Peyer's patch (tissue), 4 donors: ENCODE measurements at regions not wholly inside any gene's neighbourhood (a gene's known extent, or its start where the extent isn't known, plus 50 kb on each side); places are given as distances from the start of the nearest gene placed in this dataset.
A peak's percentile ranks its signal among the peaks of the same experiment; 100 is the strongest.

Experiments
- DNase-seq, 3 donors: peaks; one replicate each; pipeline ENCODE4 v3.0.0-alpha.2; 2017 to 2019
- H3K27ac ChIP-seq, 4 donors: fragments of 200-600 bp; sonication (generic); one replicate each; pipeline ENCODE4 v1.5.1; 2016 to 2019
- H3K27me3 ChIP-seq, 2 donors: fragments of 200-600 bp; sonication (generic); one replicate each; pipeline ENCODE4 v1.5.1; 2019
- H3K36me3 ChIP-seq, 3 donors: fragments of 200-600 bp; sonication (generic); one replicate each; pipeline ENCODE4 v1.5.1; 2016 to 2019
- H3K4me1 ChIP-seq, 4 donors: fragments of 200-600 bp; sonication (generic); one replicate each; pipeline ENCODE4 v1.5.1; 2016 to 2019
- H3K4me3 ChIP-seq, 4 donors: fragments of 200-600 bp; sonication (generic); 1 replicate in 3 of 4; 2 replicates in 1 of 4; pipeline ENCODE4 v1.5.1; 2016 to 2019; ENCODE audit warnings: mild to moderate bottlenecking in 1 of 4
- H3K9me3 ChIP-seq, 4 donors: fragments of 200-600 bp; sonication (generic); one replicate each; pipeline ENCODE4 v1.5.1; 2016 to 2019; ENCODE audit warnings: mild to moderate bottlenecking in 1 of 4
- POLR2A ChIP-seq, 2 donors: fragments of 450-650 bp; IDR thresholded peaks; one replicate each; pipeline ENCODE4 v1.5.1; 2017; ENCODE audit warnings: antibody characterized with exemption in 2 of 2, mild to moderate bottlenecking in 2 of 2, moderate library complexity in 2 of 2
- TF ChIP-seq, protein P1 (sequence below), 6 experiments: fragments of 450-650 bp in 4 of 6; fragments of 200-600 bp in 2 of 6; sonication (generic) in 1 of 6; IDR thresholded peaks; one replicate each; pipeline ENCODE4 v1.5.1; 2017 to 2019; ENCODE audit warnings: antibody characterized with exemption in 6 of 6, mild to moderate bottlenecking in 3 of 6, moderate library complexity in 1 of 6

DNA sequence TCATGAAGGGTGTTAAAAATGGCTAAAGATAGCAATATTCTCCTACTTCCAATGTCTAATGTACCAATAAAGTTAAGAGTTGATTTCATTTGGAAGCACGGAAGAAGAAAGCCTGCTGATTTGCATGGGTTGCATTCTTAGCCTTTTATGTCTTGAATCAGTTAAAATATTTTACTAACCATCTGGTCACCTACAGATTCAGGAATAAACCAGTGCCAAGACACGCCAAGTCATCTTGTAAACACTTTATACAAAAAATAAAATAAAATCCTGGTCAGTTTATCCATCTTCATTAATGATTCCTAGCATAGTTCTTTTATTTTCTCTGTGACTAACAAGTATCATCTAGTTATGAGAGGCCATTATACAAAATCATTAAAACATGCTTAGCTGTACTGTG is 1031.6 kb upstream of the WWC1 start:
- Histone ChIP-seq H3K27me3 (no peaks in the 10 kb centered on the region), H3K27ac (no peak overlapping the region), H3K4me1 (no peaks in the 10 kb centered on the region), H3K9me3 (no peaks in the 10 kb centered on the region), H3K36me3 (no peaks in the 10 kb centered on the region), H3K4me3 (no peak overlapping the region)
- TF ChIP-seq POLR2A (IDR thresholded peaks at IDR 0.05): no peak
- TF ChIP-seq, protein P1, sequence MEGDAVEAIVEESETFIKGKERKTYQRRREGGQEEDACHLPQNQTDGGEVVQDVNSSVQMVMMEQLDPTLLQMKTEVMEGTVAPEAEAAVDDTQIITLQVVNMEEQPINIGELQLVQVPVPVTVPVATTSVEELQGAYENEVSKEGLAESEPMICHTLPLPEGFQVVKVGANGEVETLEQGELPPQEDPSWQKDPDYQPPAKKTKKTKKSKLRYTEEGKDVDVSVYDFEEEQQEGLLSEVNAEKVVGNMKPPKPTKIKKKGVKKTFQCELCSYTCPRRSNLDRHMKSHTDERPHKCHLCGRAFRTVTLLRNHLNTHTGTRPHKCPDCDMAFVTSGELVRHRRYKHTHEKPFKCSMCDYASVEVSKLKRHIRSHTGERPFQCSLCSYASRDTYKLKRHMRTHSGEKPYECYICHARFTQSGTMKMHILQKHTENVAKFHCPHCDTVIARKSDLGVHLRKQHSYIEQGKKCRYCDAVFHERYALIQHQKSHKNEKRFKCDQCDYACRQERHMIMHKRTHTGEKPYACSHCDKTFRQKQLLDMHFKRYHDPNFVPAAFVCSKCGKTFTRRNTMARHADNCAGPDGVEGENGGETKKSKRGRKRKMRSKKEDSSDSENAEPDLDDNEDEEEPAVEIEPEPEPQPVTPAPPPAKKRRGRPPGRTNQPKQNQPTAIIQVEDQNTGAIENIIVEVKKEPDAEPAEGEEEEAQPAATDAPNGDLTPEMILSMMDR (IDR thresholded peaks at IDR 0.05): no peak
- no peak for DNase-seq

DNA sequence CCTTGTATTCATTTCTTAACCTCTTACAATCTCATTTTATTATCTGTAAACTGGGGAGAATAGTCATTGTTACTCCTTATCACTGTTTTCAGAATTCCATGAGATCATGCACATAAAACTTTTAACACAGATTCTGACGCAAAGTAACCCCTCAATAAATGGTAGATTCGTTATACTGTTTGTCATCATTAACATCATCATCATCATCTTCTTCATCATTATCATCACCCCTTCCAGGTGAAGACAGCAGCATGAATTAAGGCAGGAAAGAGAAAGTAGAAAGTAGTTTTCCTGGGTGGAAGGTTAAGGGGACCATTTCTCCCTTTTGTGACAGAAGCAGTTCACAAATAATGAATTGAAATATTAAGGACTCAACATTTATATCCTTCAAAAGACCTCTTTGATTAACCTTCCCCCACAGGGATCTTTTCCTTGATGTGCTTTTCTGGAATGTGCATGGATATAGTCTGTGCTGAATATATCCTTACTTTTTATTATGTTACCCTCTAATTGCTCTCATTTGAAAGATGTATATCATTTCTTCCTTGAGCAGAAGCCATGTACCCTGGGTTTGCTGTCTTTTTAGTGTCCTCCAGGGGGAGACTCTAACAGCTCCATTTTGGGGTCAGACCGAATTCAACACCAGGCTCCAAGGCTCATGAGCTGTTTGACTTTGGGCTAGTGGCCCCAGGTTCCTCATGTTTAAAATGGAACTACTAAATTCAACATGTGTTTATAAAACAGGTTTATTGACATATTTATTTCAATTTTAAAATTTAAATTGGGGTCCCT is 1029.9 kb upstream of the WWC1 start:
- Histone ChIP-seq H3K27ac (no peak overlapping the region), H3K9me3 (no peaks in the 10 kb centered on the region), H3K4me3 (no peak overlapping the region), H3K27me3 (no peaks in the 10 kb centered on the region), H3K36me3 (no peaks in the 10 kb centered on the region), H3K4me1 (no peaks in the 10 kb centered on the region)
- TF ChIP-seq, protein P1 (IDR thresholded peaks at IDR 0.05): peak in 3 of 6 experiments; percentile 10 to 20 (median 17)
- TF ChIP-seq POLR2A (IDR thresholded peaks at IDR 0.05): no peak
- DNase-seq: no peak

DNA sequence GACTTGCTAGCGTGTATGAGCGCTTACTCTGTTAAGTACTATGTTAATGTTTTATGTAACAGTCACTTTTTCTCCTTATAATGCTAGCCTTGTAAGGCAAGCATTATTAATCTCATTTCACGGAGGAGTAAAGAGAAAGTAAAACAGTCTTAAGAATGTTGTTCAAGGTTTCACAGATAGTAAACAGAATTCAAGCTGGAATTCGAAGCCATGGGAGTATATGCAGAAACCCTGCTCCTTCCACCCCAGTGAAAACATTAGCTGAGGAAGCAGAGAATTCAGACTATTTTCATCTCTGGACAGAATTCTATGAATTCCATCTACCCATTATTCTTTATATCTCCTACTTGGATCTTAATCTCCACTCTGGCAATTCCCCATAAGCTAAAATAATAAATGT is 1028.3 kb upstream of the WWC1 start:
- TF ChIP-seq, protein P1 (IDR thresholded peaks at IDR 0.05): no peak
- TF ChIP-seq POLR2A (IDR thresholded peaks at IDR 0.05): no peak
- H3K36me3 ChIP-seq: no peaks in the 10 kb centered on the region
- H3K4me3 ChIP-seq: no peak overlapping the region
- H3K4me1 ChIP-seq: no peaks in the 10 kb centered on the region
- H3K27ac ChIP-seq: no peak overlapping the region
- no peaks in the 10 kb centered on the region for H3K9me3 ChIP-seq
- no peak for DNase-seq
- no peaks in the 10 kb centered on the region for H3K27me3 ChIP-seq

DNA sequence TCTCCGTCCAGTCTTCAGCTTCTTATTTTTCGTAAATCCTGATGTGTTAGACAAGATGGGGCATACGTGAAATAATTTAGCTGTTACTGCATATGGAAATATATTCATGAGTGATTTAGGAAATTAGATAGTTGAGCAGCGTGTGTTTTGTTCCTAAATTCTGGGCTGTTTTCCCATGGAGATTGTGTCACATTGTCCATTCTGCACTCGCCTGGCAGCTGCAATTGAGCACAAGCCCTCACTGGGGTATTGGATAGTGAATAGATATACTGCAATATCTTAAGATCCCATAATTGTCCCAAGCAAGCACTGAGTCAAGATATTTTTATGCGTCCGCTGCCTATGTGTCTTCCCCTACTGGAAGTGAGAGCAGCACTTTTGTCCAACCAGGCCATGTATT is 1027.1 kb upstream of the WWC1 start:
- Histone ChIP-seq H3K9me3 (no peaks in the 10 kb centered on the region), H3K4me1 (no peaks in the 10 kb centered on the region), H3K27me3 (no peaks in the 10 kb centered on the region), H3K27ac (no peak overlapping the region), H3K4me3 (no peak overlapping the region), H3K36me3 (no peaks in the 10 kb centered on the region)
- TF ChIP-seq, protein P1 (IDR thresholded peaks at IDR 0.05): no peak
- no peak for TF ChIP-seq POLR2A (IDR thresholded peaks at IDR 0.05)
- DNase-seq: no peak

DNA sequence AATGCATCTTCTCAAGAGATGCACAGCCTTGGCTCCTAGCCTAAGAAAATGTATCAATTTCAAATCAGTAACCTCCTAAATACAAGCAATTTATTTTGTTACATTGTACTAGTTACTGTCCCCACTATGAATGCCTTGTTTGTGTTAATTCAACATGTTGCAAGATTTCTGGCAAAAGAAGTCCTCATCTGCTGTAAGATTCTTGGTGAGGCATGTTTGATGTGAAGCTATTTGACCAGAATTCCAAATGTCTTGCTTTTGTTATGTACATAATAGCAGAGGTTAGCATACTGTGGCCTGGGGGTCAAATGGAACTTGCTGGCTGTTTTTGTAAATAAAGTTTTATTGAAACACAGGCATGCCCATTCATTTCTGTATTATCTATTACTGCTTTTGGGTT is 1023.1 kb upstream of the WWC1 start:
- TF ChIP-seq, protein P1 (IDR thresholded peaks at IDR 0.05): no peak
- TF ChIP-seq POLR2A (IDR thresholded peaks at IDR 0.05): no peak
- Histone ChIP-seq H3K27me3 (no peaks in the 10 kb centered on the region), H3K9me3 (no peaks in the 10 kb centered on the region), H3K36me3 (no peaks in the 10 kb centered on the region), H3K4me3 (no peak overlapping the region), H3K27ac (no peak overlapping the region), H3K4me1 (no peaks in the 10 kb centered on the region)
- no peak for DNase-seq
